Left lung (tissue), 4 donors: ENCODE measurements at regions not wholly inside any gene's neighbourhood (a gene's known extent, or its start where the extent isn't known, plus 50 kb on each side); places are given as distances from the start of the nearest gene placed in this dataset.

Experiments
- ATAC-seq: fragments of 200-7000 bp; cut with Tn5 transposase; one replicate; pipeline ENCODE4 v1.9.1; 2020; ENCODE audit warnings: moderate library complexity
- DNase-seq, 4 donors: peaks; one replicate each; pipeline ENCODE4 v3.0.0-alpha.2; 2013 to 2020
- H3K27ac ChIP-seq, 2 donors: fragments of 200-600 bp; sonication (generic) in 1 of 2; one replicate each; pipeline versions ENCODE4 v1.5.0 to v1.8.0; 2020 to 2021
- H3K27me3 ChIP-seq, 2 donors: fragments of 200-600 bp; sonication (generic) in 1 of 2; one replicate each; pipeline versions ENCODE4 v1.5.0 to v1.8.0; 2020 to 2021
- H3K36me3 ChIP-seq, 2 donors: fragments of 200-600 bp; sonication (generic) in 1 of 2; one replicate each; pipeline versions ENCODE4 v1.5.0 to v1.8.0; 2020 to 2021
- H3K4me1 ChIP-seq, 2 donors: fragments of 200-600 bp; one replicate each; pipeline ENCODE4 v1.8.0; 2021
- H3K4me3 ChIP-seq, 2 donors: fragments of 200-600 bp; sonication (generic) in 1 of 2; one replicate each; pipeline versions ENCODE4 v1.5.0 to v1.8.0; 2020 to 2021; ENCODE audit warnings: mild to moderate bottlenecking in 1 of 2
- H3K9me3 ChIP-seq, 2 donors: fragments of 200-600 bp; sonication (generic) in 1 of 2; one replicate each; pipeline versions ENCODE4 v1.5.0 to v1.8.0; 2020 to 2021
- CTCF ChIP-seq, 2 donors: fragments of 200-600 bp; sonication (generic) in 1 of 2; IDR thresholded peaks; one replicate each; pipeline versions ENCODE4 v1.5.0 to v1.8.0; 2021; ENCODE audit warnings: antibody characterized with exemption in 2 of 2
- intact Hi-C, 2 donors: fragments of 100-400 bp; cut with DNase I; formaldehyde crosslinking; loops; one replicate each; pipeline versions ENCODE4 v1.11.2 to v1.14.2; 2022
- donor health status: DM: no; HTN: yes; CAD: no.
- donor health status: DM: no; HTN: no; CAD: no.

- ATAC-seq (no peak), DNase-seq (peak in 1 of 4 donors; percentile 70)
- Histone ChIP-seq H3K27ac (no peak overlapping the region), H3K4me3 (no peak overlapping the region), H3K9me3 (no peaks in the 10 kb centered on the region), H3K27me3 (no peaks in the 10 kb centered on the region), H3K4me1 (no peaks in the 10 kb centered on the region), H3K36me3 (peaks cover 0 to 40% of the 10 kb centered on the region in 2 donors)
- intact Hi-C loops = no loop called here
- no peak for TF ChIP-seq CTCF (IDR thresholded peaks at IDR 0.05)
Measured at GRCh38 chr17:77502626-77503292, 362.0 kb downstream of the SEC14L1 start.

GRCh38 chr17:77503293-77503655 is 362.5 kb downstream of the SEC14L1 start:
- Histone ChIP-seq H3K4me1 (no peaks in the 10 kb centered on the region), H3K27ac (no peak overlapping the region), H3K9me3 (no peaks in the 10 kb centered on the region), H3K27me3 (no peaks in the 10 kb centered on the region), H3K36me3 (peaks cover 0 to 35% of the 10 kb centered on the region in 2 donors), H3K4me3 (no peak overlapping the region)
- intact Hi-C loops = no loop called here
- ATAC-seq = no peak
- no peak for DNase-seq
- TF ChIP-seq CTCF (IDR thresholded peaks at IDR 0.05) = no peak

GRCh38 chr17:77503916-77504651 is 363.3 kb downstream of the SEC14L1 start:
- no peak for TF ChIP-seq CTCF (IDR thresholded peaks at IDR 0.05)
- Histone ChIP-seq H3K27me3 (no peaks in the 10 kb centered on the region), H3K9me3 (no peaks in the 10 kb centered on the region), H3K27ac (no peak overlapping the region), H3K36me3 (peaks cover 0 to 27% of the 10 kb centered on the region in 2 donors), H3K4me1 (no peaks in the 10 kb centered on the region), H3K4me3 (no peak overlapping the region)
- no peak for ATAC-seq
- peak in 1 of 4 donors; percentile 34 for DNase-seq
- intact Hi-C loops = no loop called here

- ATAC-seq = no peak
Measured at GRCh38 chr17:77504652-77505155, 363.9 kb downstream of the SEC14L1 start.

More at GRCh38 chr17:77504652-77505155, 363.9 kb downstream of the SEC14L1 start:
- Histone ChIP-seq H3K4me3 (no peak overlapping the region), H3K36me3 (peaks cover 0 to 21% of the 10 kb centered on the region in 2 donors), H3K9me3 (no peaks in the 10 kb centered on the region), H3K27me3 (no peaks in the 10 kb centered on the region), H3K4me1 (no peaks in the 10 kb centered on the region), H3K27ac (no peak overlapping the region)
- DNase-seq = peak in 1 of 4 donors; percentile 36
- no peak for TF ChIP-seq CTCF (IDR thresholded peaks at IDR 0.05)
- intact Hi-C loops = no loop called here
